ENCODE measurements at regions not wholly inside any gene's neighbourhood (a gene's known extent, or its start where the extent isn't known, plus 50 kb on each side); places are given as distances from the start of the nearest gene placed in this dataset.

GRCh38 chr5:136714286-136714685 lies 348.9 kb upstream of the TRPC7 start:
- Mint-ChIP-seq H3K27me3 (ENCODE audit: insufficient read depth, low read depth) (peaks cover 3% of the 10 kb centered on the region), H3K27ac (no peak overlapping the region), H3K9me3 (no peaks in the 10 kb centered on the region), H3K36me3 (no peaks in the 10 kb centered on the region), H3K4me1 (peaks cover 8% of the 10 kb centered on the region), H3K4me3 (no peak overlapping the region)
- Histone ChIP-seq H3K79me2 (ENCODE audit: low read depth) (no peaks in the 10 kb centered on the region), H3K9me3 (ENCODE audit: low read depth) (no peaks in the 10 kb centered on the region), H3F3A (ENCODE audit: low read depth) (no peaks in the 10 kb centered on the region), H2AFZ (replicated peaks) (no peak overlapping the region), H3K27me3 (no peaks in the 10 kb centered on the region), H3K27ac (no peak overlapping the region), H3K36me3 (no peaks in the 10 kb centered on the region), H3K4me2 (no peak overlapping the region), H4K20me1 (ENCODE audit: low read depth) (no peaks in the 10 kb centered on the region), H3K4me3 (no peak overlapping the region), H3K4me1 (peaks cover 4% of the 10 kb centered on the region), H3K9ac (no peak overlapping the region)
- TF ChIP-seq EZH2phosphoT487 (IDR thresholded peaks at IDR 0.05) (no peak), EZH2 (IDR thresholded peaks at IDR 0.05) (no peak)
- TF ChIP-seq, protein P1, sequence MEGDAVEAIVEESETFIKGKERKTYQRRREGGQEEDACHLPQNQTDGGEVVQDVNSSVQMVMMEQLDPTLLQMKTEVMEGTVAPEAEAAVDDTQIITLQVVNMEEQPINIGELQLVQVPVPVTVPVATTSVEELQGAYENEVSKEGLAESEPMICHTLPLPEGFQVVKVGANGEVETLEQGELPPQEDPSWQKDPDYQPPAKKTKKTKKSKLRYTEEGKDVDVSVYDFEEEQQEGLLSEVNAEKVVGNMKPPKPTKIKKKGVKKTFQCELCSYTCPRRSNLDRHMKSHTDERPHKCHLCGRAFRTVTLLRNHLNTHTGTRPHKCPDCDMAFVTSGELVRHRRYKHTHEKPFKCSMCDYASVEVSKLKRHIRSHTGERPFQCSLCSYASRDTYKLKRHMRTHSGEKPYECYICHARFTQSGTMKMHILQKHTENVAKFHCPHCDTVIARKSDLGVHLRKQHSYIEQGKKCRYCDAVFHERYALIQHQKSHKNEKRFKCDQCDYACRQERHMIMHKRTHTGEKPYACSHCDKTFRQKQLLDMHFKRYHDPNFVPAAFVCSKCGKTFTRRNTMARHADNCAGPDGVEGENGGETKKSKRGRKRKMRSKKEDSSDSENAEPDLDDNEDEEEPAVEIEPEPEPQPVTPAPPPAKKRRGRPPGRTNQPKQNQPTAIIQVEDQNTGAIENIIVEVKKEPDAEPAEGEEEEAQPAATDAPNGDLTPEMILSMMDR (IDR thresholded peaks at IDR 0.05), result no peak
- no peak for DNase-seq (ENCODE audit: low spot score)

GRCh38 chr5:136712628-136713027 lies 347.3 kb upstream of the TRPC7 start:
- no peaks in the 10 kb centered on the region for H3K27me3 ChIP-seq
- Mint-ChIP-seq H3K27me3 (ENCODE audit: insufficient read depth, low read depth) (peaks cover 3% of the 10 kb centered on the region), H3K36me3 (no peaks in the 10 kb centered on the region), H3K4me1 (peaks cover 8% of the 10 kb centered on the region), H3K4me3 (no peak overlapping the region), H3K9me3 (no peaks in the 10 kb centered on the region), H3K27ac (no peak overlapping the region)
- H3K9ac ChIP-seq, result no peak overlapping the region
- TF ChIP-seq EZH2 (IDR thresholded peaks at IDR 0.05), result no peak
- no peak for TF ChIP-seq EZH2phosphoT487 (IDR thresholded peaks at IDR 0.05)
- TF ChIP-seq, protein P1 (IDR thresholded peaks at IDR 0.05), result no peak
- H3K4me3 ChIP-seq, result no peak overlapping the region
- no peaks in the 10 kb centered on the region for H3K36me3 ChIP-seq
- no peaks in the 10 kb centered on the region for H3K9me3 ChIP-seq (ENCODE audit: low read depth)
- no peaks in the 10 kb centered on the region for H3K79me2 ChIP-seq (ENCODE audit: low read depth)
- H3K4me1 ChIP-seq, result no peaks in the 10 kb centered on the region
- H3F3A ChIP-seq (ENCODE audit: low read depth), result no peaks in the 10 kb centered on the region
- DNase-seq (ENCODE audit: low spot score), result no peak
- H3K4me2 ChIP-seq, result no peak overlapping the region
- H3K27ac ChIP-seq, result no peak overlapping the region
- no peak overlapping the region for H2AFZ ChIP-seq (replicated peaks)
- H4K20me1 ChIP-seq (ENCODE audit: low read depth), result no peaks in the 10 kb centered on the region

DNA sequence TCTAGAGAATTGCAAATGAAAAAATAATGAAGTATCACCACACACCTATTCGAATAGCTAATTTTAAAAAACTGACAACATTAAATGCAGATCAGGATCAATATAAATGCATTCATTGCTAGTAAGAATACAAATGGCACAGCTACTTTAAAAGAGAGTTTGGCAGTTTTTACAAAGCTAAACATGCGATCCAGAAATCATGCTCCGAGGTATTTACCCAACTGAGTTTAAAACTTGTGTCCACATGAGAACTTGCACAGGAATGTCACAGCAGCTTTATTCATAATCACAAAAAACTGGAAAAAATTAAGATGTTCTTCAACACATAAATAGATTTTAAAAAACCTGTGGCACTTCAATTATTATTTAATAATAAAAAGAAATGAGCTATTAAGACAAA lies 345.5 kb upstream of the TRPC7 start:
- H3F3A ChIP-seq (ENCODE audit: low read depth), result no peaks in the 10 kb centered on the region
- H3K27me3 ChIP-seq, result no peaks in the 10 kb centered on the region
- no peaks in the 10 kb centered on the region for H3K4me1 ChIP-seq
- Mint-ChIP-seq H3K4me1 (peaks cover 8% of the 10 kb centered on the region), H3K27ac (no peak overlapping the region), H3K9me3 (no peaks in the 10 kb centered on the region), H3K4me3 (no peak overlapping the region), H3K36me3 (no peaks in the 10 kb centered on the region), H3K27me3 (ENCODE audit: insufficient read depth, low read depth) (peaks cover 4% of the 10 kb centered on the region)
- no peak overlapping the region for H3K4me2 ChIP-seq
- H3K9ac ChIP-seq, result no peak overlapping the region
- H4K20me1 ChIP-seq (ENCODE audit: low read depth), result no peaks in the 10 kb centered on the region
- H3K4me3 ChIP-seq, result no peak overlapping the region
- DNase-seq (ENCODE audit: low spot score), result no peak
- H3K27ac ChIP-seq, result no peak overlapping the region
- no peaks in the 10 kb centered on the region for H3K36me3 ChIP-seq
- H3K79me2 ChIP-seq (ENCODE audit: low read depth), result no peaks in the 10 kb centered on the region
- H2AFZ ChIP-seq (replicated peaks), result no peak overlapping the region
- TF ChIP-seq EZH2 (IDR thresholded peaks at IDR 0.05) (no peak), EZH2phosphoT487 (IDR thresholded peaks at IDR 0.05) (no peak)
- TF ChIP-seq, protein P1 (IDR thresholded peaks at IDR 0.05), result no peak
- H3K9me3 ChIP-seq (ENCODE audit: low read depth), result no peaks in the 10 kb centered on the region

All from neural progenitor cell (in vitro differentiated cells).